ENCODE measurements at regions not wholly inside any gene's neighbourhood (a gene's known extent, or its start where the extent isn't known, plus 50 kb on each side); places are given as distances from the start of the nearest gene placed in this dataset.

- no peak overlapping the region for H3K56ac ChIP-seq (ENCODE audit: extremely low read depth, insufficient read depth, low read length)
- H3K4me3 ChIP-seq (ENCODE audit: insufficient read depth, low read depth, low read length): no peak overlapping the region
- no peaks in the 10 kb centered on the region for H3K79me1 ChIP-seq (ENCODE audit: low read depth in 1 of 2, low read length in 2 of 2)
- peak overlapping the region; percentile 89; the same call in 1 of the 2 replicates for H3K4ac ChIP-seq (ENCODE audit: low read depth, low read length)
- peak; percentile 83 for DNase-seq
- H3K27ac ChIP-seq (ENCODE audit: insufficient read depth, low read length): peak overlapping the region; percentile 55; the same call in 1 of the 2 replicates
- peaks cover 2% of the 10 kb centered on the region for H3K4me1 ChIP-seq (ENCODE audit: control insufficient read depth, insufficient read depth, low read length)
- H3K9ac ChIP-seq (ENCODE audit: low read depth, low read length): 0 out of 2 replicates have a peak overlapping the region, but pooled peaks have one; percentile 3
- POLR2A ChIA-PET (ENCODE audit: unreplicated experiment): interaction anchor here (0.5 kb wide), 1 partner anchor 37 kb away, joined by 3 read pairs; no protein-coding TSS in a partner anchor
- H2AK5ac ChIP-seq (ENCODE audit: low read depth, low read length): no peak overlapping the region
- no peaks in the 10 kb centered on the region for H3K36me3 ChIP-seq (ENCODE audit: control insufficient read depth, insufficient read depth, low read length)
- intact Hi-C loops (cut with micrococcal nuclease) (loop anchor here (1.0 to 10.0 kb wide), 5 partner anchors 54 to 582 kb away; no protein-coding TSS in a partner anchor), in situ Hi-C loops (cut with MboI; ENCODE audit: low sequenced_read_pairs) (no loop called here), dilution Hi-C loops (cut with HindIII; ENCODE audit: low sequenced_read_pairs, unreplicated experiment) (no loop called here)
- 0 out of 4 replicates have a peak overlapping the region, but pooled peaks have one; percentile 39 to 49 for H4K8ac ChIP-seq (ENCODE audit: low read depth in 2 of 2, low read length in 2 of 2)
- no peak overlapping the region for H4K5ac ChIP-seq (ENCODE audit: low read depth, low read length)
- H3K27me3 ChIP-seq (ENCODE audit: control insufficient read depth, insufficient read depth, low read length): peaks cover 2% of the 10 kb centered on the region; the same call in 1 of the 2 replicates
- H3K9me1 ChIP-seq (ENCODE audit: insufficient read depth, low read length): 0 out of 2 replicates have a peak, but pooled peaks cover 6% of the 10 kb centered on the region
- H2BK20ac ChIP-seq (ENCODE audit: low read depth, low read length): no peak overlapping the region
- no TSS peak for BruUV-seq (replicated peaks)
- no peaks in the 10 kb centered on the region for H3K9me3 ChIP-seq (ENCODE audit: control insufficient read depth, insufficient read depth, low read length)
- CTCF ChIA-PET: interaction anchor here (0.6 to 1.3 kb wide), 7 partner anchors 9 to 445 kb away, joined by 3 to 7 read pairs (median 3); no protein-coding TSS in a partner anchor
- ATAC-seq (ENCODE audit: low read depth): peak; percentile 96
- TF ChIP-seq ELK1 (IDR thresholded peaks at IDR 0.05; ENCODE audit: borderline replicate concordance, low read depth, low read length) (no peak), CEBPB (IDR thresholded peaks at IDR 0.05; ENCODE audit: low read depth, low read length) (no peak), MXI1 (IDR thresholded peaks at IDR 0.05; ENCODE audit: borderline replicate concordance, low read depth, low read length) (no peak), CTCF (conservative IDR thresholded peaks at IDR 0.05; ENCODE audit: low read depth, low read length) (peak; percentile 67), USF2 (IDR thresholded peaks at IDR 0.05; ENCODE audit: low read depth, low read length) (no peak), FOS (IDR thresholded peaks at IDR 0.05; ENCODE audit: low read depth, low read length) (no peak), BHLHE40 (IDR thresholded peaks at IDR 0.05; ENCODE audit: low read depth, low read length) (no peak), MAFK (IDR thresholded peaks at IDR 0.05; ENCODE audit: low read depth, low read length) (no peak), CHD1 (IDR thresholded peaks at IDR 0.05; ENCODE audit: low read depth, low read length) (no peak), RFX5 (IDR thresholded peaks at IDR 0.05; ENCODE audit: low read depth, low read length) (no peak), SMC3 (IDR thresholded peaks at IDR 0.05; ENCODE audit: low read depth, low read length) (peak; percentile 34; the same call in 1 of the 2 replicates), NFE2L2 (IDR thresholded peaks at IDR 0.05; ENCODE audit: low read depth, low read length) (no peak), POLR2A (IDR thresholded peaks at IDR 0.05; ENCODE audit: low read depth, low read length) (no peak), RAD21 (IDR thresholded peaks at IDR 0.05; ENCODE audit: low read length) (peak; percentile 49)
- 100% methylated on average over 2 of the region's 4 CpGs; no CpG with 5 or more reads in 1 of the 2 experiments for whole genome bisulfite sequencing, 2 experiments (ENCODE audit: extremely low coverage in 2 of 2, insufficient read length in 1 of 2)
- H2AK9ac ChIP-seq (replicated peaks; ENCODE audit: low read depth, low read length, poor library complexity): no peak overlapping the region
- peak overlapping the region; percentile 25; the same call in 1 of the 2 replicates for H3K4me2 ChIP-seq (ENCODE audit: low read depth, low read length)
- peak overlapping the region; percentile 28 for H2BK5ac ChIP-seq (ENCODE audit: low read depth, low read length, poor library complexity, severe bottlenecking)
- H2BK120ac ChIP-seq (ENCODE audit: low read depth, low read length): peak overlapping the region; percentile 90
- H2AFZ ChIP-seq (replicated peaks; ENCODE audit: low read length, poor library complexity): peak overlapping the region; percentile 82
- peak overlapping the region; percentile 58 for H3K18ac ChIP-seq (ENCODE audit: low read depth, low read length)
- H3K14ac ChIP-seq (replicated peaks; ENCODE audit: low read depth, low read length): no peak overlapping the region
- no peaks in the 10 kb centered on the region for H4K20me1 ChIP-seq (ENCODE audit: insufficient read depth, low read length)
- no peak overlapping the region for H2BK15ac ChIP-seq (ENCODE audit: low read depth, low read length)
- H4K91ac ChIP-seq (ENCODE audit: insufficient read depth, low read depth, low read length): peak overlapping the region; percentile 65; the same call in 1 of the 2 replicates
- H3K23ac ChIP-seq (ENCODE audit: low read depth, low read length): no peak overlapping the region
These were observed 54.7 kb upstream of the MAN1A2 start for GRCh38 chr1:117312453-117313138.

Data from IMR-90 (cell line).